KMS-11 (cell line): ENCODE measurements at regions not wholly inside any gene's neighbourhood (a gene's known extent, or its start where the extent isn't known, plus 50 kb on each side); places are given as distances from the start of the nearest gene placed in this dataset.

Experiments used
- H2AFZ ChIP-seq: fragments of 200-600 bp; sonication (generic); 2 replicates; pipeline ENCODE4 v1.6.1; 2016; ENCODE audit warnings: antibody characterized with exemption, mixed run types, low read depth
- H3K27ac ChIP-seq: fragments of 200-600 bp; sonication (generic); 2 replicates; pipeline ENCODE4 v1.6.1; 2016; ENCODE audit warnings: mild to moderate bottlenecking, mixed run types
- H3K27me3 ChIP-seq: fragments of 200-600 bp; sonication (generic); 2 replicates; pipeline ENCODE4 v1.6.1; 2017; ENCODE audit warnings: mild to moderate bottlenecking, low read depth, mixed run types, moderate library complexity; ENCODE audit not compliant: insufficient read depth
- H3K36me3 ChIP-seq: fragments of 200-600 bp; sonication (generic); 2 replicates; pipeline ENCODE4 v1.6.1; 2017; ENCODE audit warnings: mild to moderate bottlenecking, mixed run types; ENCODE audit not compliant: insufficient read depth
- H3K4me1 ChIP-seq: fragments of 200-600 bp; sonication (generic); 2 replicates; pipeline ENCODE4 v1.6.1; 2016; ENCODE audit warnings: mild to moderate bottlenecking, low read depth, mixed run types; ENCODE audit not compliant: poor library complexity, severe bottlenecking
- H3K4me2 ChIP-seq: fragments of 200-600 bp; sonication (generic); 2 replicates; pipeline ENCODE4 v1.7.0; 2016; ENCODE audit warnings: mild to moderate bottlenecking, mixed run types
- H3K4me3 ChIP-seq: fragments of 200-600 bp; sonication (generic); IDR thresholded peaks from 2 replicates; pipeline ENCODE4 v1.6.1; 2017; ENCODE audit warnings: low read depth, low read length, mixed read lengths; ENCODE audit not compliant: insufficient read depth
- H3K79me2 ChIP-seq: fragments of 200-600 bp; sonication (generic); 2 replicates; pipeline ENCODE4 v1.6.1; 2016; ENCODE audit warnings: low read depth, mixed run types; ENCODE audit not compliant: insufficient read depth
- H3K9ac ChIP-seq: fragments of 200-600 bp; sonication (generic); 2 replicates; pipeline ENCODE4 v1.6.1; 2016; ENCODE audit warnings: mild to moderate bottlenecking, mixed run types
- H4K20me1 ChIP-seq: fragments of 200-600 bp; sonication (generic); 2 replicates; pipeline ENCODE4 v1.6.1; 2016; ENCODE audit warnings: mild to moderate bottlenecking, mixed run types; ENCODE audit not compliant: insufficient read depth
- CTCF ChIP-seq: fragments of 200-600 bp; sonication (generic); conservative IDR thresholded peaks from 2 replicates; pipeline ENCODE4 v1.6.1; 2017; ENCODE audit warnings: low read depth, mild to moderate bottlenecking, antibody characterized with exemption, low read length, moderate library complexity, mixed read lengths

GRCh38 chr6:6884916-6885315 is 222.8 kb upstream of the RREB1 start:
- Histone ChIP-seq H3K27ac (no peak overlapping the region), H3K4me2 (no peak overlapping the region), H3K4me1 (no peaks in the 10 kb centered on the region), H3K4me3 (no peak overlapping the region), H3K9ac (no peak overlapping the region), H2AFZ (no peak overlapping the region), H4K20me1 (no peaks in the 10 kb centered on the region), H3K27me3 (no peaks in the 10 kb centered on the region), H3K36me3 (no peaks in the 10 kb centered on the region), H3K79me2 (no peaks in the 10 kb centered on the region)
- TF ChIP-seq CTCF: no peak

GRCh38 chr6:6885521-6886170 is 222.1 kb upstream of the RREB1 start:
- no peak overlapping the region for H3K4me3 ChIP-seq
- H3K79me2 ChIP-seq: no peaks in the 10 kb centered on the region
- no peak overlapping the region for H3K4me2 ChIP-seq
- no peak overlapping the region for H3K9ac ChIP-seq
- H3K4me1 ChIP-seq: no peaks in the 10 kb centered on the region
- H4K20me1 ChIP-seq: no peaks in the 10 kb centered on the region
- H2AFZ ChIP-seq: no peak overlapping the region
- TF ChIP-seq CTCF: no peak
- no peaks in the 10 kb centered on the region for H3K27me3 ChIP-seq
- H3K36me3 ChIP-seq: no peaks in the 10 kb centered on the region
- no peak overlapping the region for H3K27ac ChIP-seq

- TF ChIP-seq CTCF: no peak
- Histone ChIP-seq H3K4me1 (no peaks in the 10 kb centered on the region), H3K36me3 (no peaks in the 10 kb centered on the region), H3K4me3 (no peak overlapping the region), H2AFZ (no peak overlapping the region), H3K9ac (no peak overlapping the region), H3K27me3 (no peaks in the 10 kb centered on the region), H3K79me2 (no peaks in the 10 kb centered on the region), H3K27ac (no peak overlapping the region), H3K4me2 (no peak overlapping the region), H4K20me1 (no peaks in the 10 kb centered on the region)
These were observed 221.4 kb upstream of the RREB1 start for GRCh38 chr6:6886171-6886885.

GRCh38 chr6:6886886-6887285 is 220.9 kb upstream of the RREB1 start:
- Histone ChIP-seq H3K36me3 (no peaks in the 10 kb centered on the region), H3K27ac (no peak overlapping the region), H4K20me1 (no peaks in the 10 kb centered on the region), H2AFZ (no peak overlapping the region), H3K4me3 (no peak overlapping the region), H3K9ac (no peak overlapping the region), H3K27me3 (no peaks in the 10 kb centered on the region), H3K4me1 (no peaks in the 10 kb centered on the region), H3K4me2 (no peak overlapping the region), H3K79me2 (no peaks in the 10 kb centered on the region)
- TF ChIP-seq CTCF: no peak
